ENCODE measurements at regions not wholly inside any gene's neighbourhood (a gene's known extent, or its start where the extent isn't known, plus 50 kb on each side); places are given as distances from the start of the nearest gene placed in this dataset.

GRCh38 chr12:59452746-59453145 lies 143.1 kb upstream of the SLC16A7 start:
- WGBS = 62% methylated on average over 2 of the region's 2 CpGs
- Histone ChIP-seq H3K27ac (no peak overlapping the region), H3K27me3 (no peaks in the 10 kb centered on the region), H3K36me3 (no peaks in the 10 kb centered on the region), H3K4me3 (no peak overlapping the region), H3K4me1 (no peaks in the 10 kb centered on the region), H3K9me3 (no peaks in the 10 kb centered on the region)
- DNase-seq (ENCODE audit: low spot score in 2 of 2) = no peak
- TF ChIP-seq EP300 (IDR thresholded peaks at IDR 0.05) = no peak
- no peak for TF ChIP-seq POLR2A (IDR thresholded peaks at IDR 0.05)
- no peak for TF ChIP-seq CTCF (IDR thresholded peaks at IDR 0.05)
- TF ChIP-seq POLR2AphosphoS5 (IDR thresholded peaks at IDR 0.05) = no peak

- Histone ChIP-seq H3K4me3 (no peak overlapping the region), H3K4me1 (no peaks in the 10 kb centered on the region), H3K9me3 (no peaks in the 10 kb centered on the region), H3K27ac (no peak overlapping the region), H3K27me3 (no peaks in the 10 kb centered on the region), H3K36me3 (no peaks in the 10 kb centered on the region)
- no peak for TF ChIP-seq CTCF (IDR thresholded peaks at IDR 0.05)
- no peak for DNase-seq (ENCODE audit: low spot score in 2 of 2)
- 72% methylated on average over 1 of the region's 1 CpG for WGBS
These were observed 143.6 kb upstream of the SLC16A7 start for GRCh38 chr12:59452259-59452658.

- peaks cover 7% of the 10 kb centered on the region for H3K9me3 ChIP-seq
- TF ChIP-seq POLR2AphosphoS5 (IDR thresholded peaks at IDR 0.05) (no peak), CTCF (IDR thresholded peaks at IDR 0.05) (no peak), EP300 (IDR thresholded peaks at IDR 0.05) (no peak)
- H3K27ac ChIP-seq = no peak overlapping the region
- H3K27me3 ChIP-seq = no peaks in the 10 kb centered on the region
- WGBS = 74% methylated on average over 3 of the region's 3 CpGs
- H3K4me1 ChIP-seq = no peaks in the 10 kb centered on the region
- no peaks in the 10 kb centered on the region for H3K36me3 ChIP-seq
- no peak overlapping the region for H3K4me3 ChIP-seq
- DNase-seq (ENCODE audit: low spot score in 2 of 2) = no peak
These were observed 149.7 kb upstream of the SLC16A7 start for GRCh38 chr12:59446116-59446515.

- Histone ChIP-seq H3K27me3 (no peaks in the 10 kb centered on the region), H3K4me1 (no peaks in the 10 kb centered on the region), H3K27ac (no peak overlapping the region), H3K4me3 (no peak overlapping the region), H3K36me3 (no peaks in the 10 kb centered on the region), H3K9me3 (peaks cover 7% of the 10 kb centered on the region)
- TF ChIP-seq CTCF (IDR thresholded peaks at IDR 0.05) (no peak), POLR2A (IDR thresholded peaks at IDR 0.05) (no peak), POLR2AphosphoS5 (IDR thresholded peaks at IDR 0.05) (no peak), EP300 (IDR thresholded peaks at IDR 0.05) (no peak)
- DNase-seq (ENCODE audit: low spot score in 2 of 2) = no peak
- WGBS = 65% methylated on average over 1 of the region's 1 CpG
These were observed 150.9 kb upstream of the SLC16A7 start for GRCh38 chr12:59444932-59445331.

GRCh38 chr12:59432057-59432456 lies 163.8 kb upstream of the SLC16A7 start:
- Histone ChIP-seq H3K4me3 (no peak overlapping the region), H3K27ac (no peak overlapping the region), H3K36me3 (no peaks in the 10 kb centered on the region), H3K4me1 (no peaks in the 10 kb centered on the region), H3K9me3 (no peaks in the 10 kb centered on the region), H3K27me3 (no peaks in the 10 kb centered on the region)
- TF ChIP-seq CTCF (IDR thresholded peaks at IDR 0.05) (no peak), EP300 (IDR thresholded peaks at IDR 0.05) (no peak), POLR2AphosphoS5 (IDR thresholded peaks at IDR 0.05) (no peak), POLR2A (IDR thresholded peaks at IDR 0.05) (no peak)
- 63% methylated on average over 1 of the region's 1 CpG for WGBS
- no peak for DNase-seq (ENCODE audit: low spot score in 2 of 2)
